ENCODE measurements at regions not wholly inside any gene's neighbourhood (a gene's known extent, or its start where the extent isn't known, plus 50 kb on each side); places are given as distances from the start of the nearest gene placed in this dataset.
"Not testable (repeated sequence)": the region's sequence is repeated elsewhere in the genome, so short reads cannot be mapped to it uniquely, and the experiment has no call there.

- TF ChIP-seq CTCF (conservative IDR thresholded peaks at IDR 0.05; ENCODE audit: low read depth in 2 of 2); POLR2AphosphoS5 (IDR thresholded peaks at IDR 0.05; ENCODE audit: low read depth): not testable (repeated sequence)
These were observed 58.6 kb downstream of the ANXA2R start for GRCh38 chr5:42981417-42982106.

Data from GM23338 (cell line).